ENCODE measurements at regions not wholly inside any gene's neighbourhood (a gene's known extent, or its start where the extent isn't known, plus 50 kb on each side); places are given as distances from the start of the nearest gene placed in this dataset.

- Histone ChIP-seq H3K9me3 (ENCODE audit: insufficient read depth, low read depth) (no peaks in the 10 kb centered on the region), H3K4me1 (replicated peaks; ENCODE audit: insufficient read depth) (no peaks in the 10 kb centered on the region), H3K27me3 (ENCODE audit: insufficient read depth, low read depth) (no peaks in the 10 kb centered on the region), H3K27ac (no peak overlapping the region), H3F3A (ENCODE audit: insufficient read depth, low read depth) (no peaks in the 10 kb centered on the region), H3K4me3 (no peak overlapping the region), H3K79me2 (ENCODE audit: low read depth) (no peaks in the 10 kb centered on the region), H3K4me2 (no peak overlapping the region), H3K36me3 (ENCODE audit: low read depth) (no peaks in the 10 kb centered on the region), H4K20me1 (ENCODE audit: insufficient read depth) (no peaks in the 10 kb centered on the region), H2AFZ (no peak overlapping the region), H3K9me2 (ENCODE audit: insufficient read depth) (no peaks in the 10 kb centered on the region)
- intact Hi-C loops (cut with micrococcal nuclease; ENCODE audit: unreplicated experiment), result no loop called here
- ChIA-PET POLR2A (ENCODE audit: unreplicated experiment) (no interaction called here), CTCF (no interaction called here)
- TF ChIP-seq EZH2 (IDR thresholded peaks at IDR 0.05; ENCODE audit: low read depth), result no peak
- no peak for TF ChIP-seq CTCF (conservative IDR thresholded peaks at IDR 0.05)
- BruUV-seq (replicated peaks), result no TSS peak
- DNase-seq, result no peak
Observed at GRCh38 chr9:80163889-80164288, 592.1 kb downstream of the TLE4 start.

- no peak for DNase-seq
- no peaks in the 10 kb centered on the region for H3K27me3 ChIP-seq (ENCODE audit: insufficient read depth, low read depth)
- no peaks in the 10 kb centered on the region for H3K9me2 ChIP-seq (ENCODE audit: insufficient read depth)
- no peaks in the 10 kb centered on the region for H3K9me3 ChIP-seq (ENCODE audit: insufficient read depth, low read depth)
- ChIA-PET CTCF (no interaction called here), POLR2A (ENCODE audit: unreplicated experiment) (no interaction called here)
- H3F3A ChIP-seq (ENCODE audit: insufficient read depth, low read depth), result no peaks in the 10 kb centered on the region
- H3K36me3 ChIP-seq (ENCODE audit: low read depth), result no peaks in the 10 kb centered on the region
- no TSS peak for BruUV-seq (replicated peaks)
- H3K4me1 ChIP-seq (replicated peaks; ENCODE audit: insufficient read depth), result no peaks in the 10 kb centered on the region
- intact Hi-C loops (cut with micrococcal nuclease; ENCODE audit: unreplicated experiment), result no loop called here
- H2AFZ ChIP-seq, result no peak overlapping the region
- peak overlapping the region; percentile 47 for H3K4me2 ChIP-seq
- H3K4me3 ChIP-seq, result peak overlapping the region; percentile 19; the same call in 1 of the 2 replicates
- H3K27ac ChIP-seq, result no peak overlapping the region
- H4K20me1 ChIP-seq (ENCODE audit: insufficient read depth), result no peaks in the 10 kb centered on the region
- TF ChIP-seq CTCF (conservative IDR thresholded peaks at IDR 0.05) (no peak), EZH2 (IDR thresholded peaks at IDR 0.05; ENCODE audit: low read depth) (no peak)
- H3K79me2 ChIP-seq (ENCODE audit: low read depth), result no peaks in the 10 kb centered on the region
Observed at GRCh38 chr9:80158554-80159170, 586.9 kb downstream of the TLE4 start.

- Histone ChIP-seq H3K4me2 (peak overlapping the region; percentile 47), H3K9me3 (ENCODE audit: insufficient read depth, low read depth) (no peaks in the 10 kb centered on the region), H3K36me3 (ENCODE audit: low read depth) (no peaks in the 10 kb centered on the region), H3K4me3 (peak overlapping the region; percentile 19; the same call in 1 of the 2 replicates), H2AFZ (no peak overlapping the region), H3F3A (ENCODE audit: insufficient read depth, low read depth) (no peaks in the 10 kb centered on the region), H3K9me2 (ENCODE audit: insufficient read depth) (no peaks in the 10 kb centered on the region), H3K79me2 (ENCODE audit: low read depth) (no peaks in the 10 kb centered on the region), H3K27ac (no peak overlapping the region), H3K4me1 (replicated peaks; ENCODE audit: insufficient read depth) (no peaks in the 10 kb centered on the region), H4K20me1 (ENCODE audit: insufficient read depth) (no peaks in the 10 kb centered on the region), H3K27me3 (ENCODE audit: insufficient read depth, low read depth) (no peaks in the 10 kb centered on the region)
- CTCF ChIA-PET, result no interaction called here
- intact Hi-C loops (cut with micrococcal nuclease; ENCODE audit: unreplicated experiment), result no loop called here
- TF ChIP-seq EZH2 (IDR thresholded peaks at IDR 0.05; ENCODE audit: low read depth) (no peak), CTCF (conservative IDR thresholded peaks at IDR 0.05) (no peak)
- no peak for DNase-seq
- POLR2A ChIA-PET (ENCODE audit: unreplicated experiment), result no interaction called here
- BruUV-seq (replicated peaks), result no TSS peak
Observed at GRCh38 chr9:80158131-80158530, 586.4 kb downstream of the TLE4 start.
